SK-N-SH treated with all-trans-retinoic acid at 6 μM for 48 hours (cell line): ENCODE measurements at regions not wholly inside any gene's neighbourhood (a gene's known extent, or its start where the extent isn't known, plus 50 kb on each side); places are given as distances from the start of the nearest gene placed in this dataset.

Experiments
- ATAC-seq: fragments of 200-7000 bp; cut with Tn5 transposase; 3 replicates; pipeline ENCODE4 v1.9.1; 2020; ENCODE audit warnings: mild to moderate bottlenecking, moderate library complexity
- CREB5 ChIP-seq: fragments of 250-450 bp; sonication (Bioruptor Pico); IDR thresholded peaks from 2 replicates; pipeline ENCODE4 v1.5.1; 2020; ENCODE audit warnings: low read depth, mild to moderate bottlenecking, moderate library complexity
- CSDC2 ChIP-seq: fragments of 250-450 bp; sonication (Bioruptor Pico); IDR thresholded peaks from 2 replicates; pipeline ENCODE4 v1.5.0; 2020; ENCODE audit warnings: mild to moderate bottlenecking, moderate library complexity
- ESRRG ChIP-seq: fragments of 250-450 bp; sonication (Bioruptor Pico); IDR thresholded peaks from 2 replicates; pipeline ENCODE4 v1.6.1; 2021; ENCODE audit warnings: mild to moderate bottlenecking
- GLIS3 ChIP-seq: fragments of 250-450 bp; sonication (Bioruptor Pico); IDR thresholded peaks from 2 replicates; pipeline ENCODE4 v1.5.0; 2020; ENCODE audit warnings: mild to moderate bottlenecking, moderate library complexity
- ISL1 ChIP-seq: fragments of 250-450 bp; sonication (Bioruptor Pico); IDR thresholded peaks from 2 replicates; pipeline ENCODE4 v2.1.2; 2022; ENCODE audit warnings: mild to moderate bottlenecking, moderate library complexity
- OSR1 ChIP-seq: fragments of 250-450 bp; sonication (Bioruptor Pico); IDR thresholded peaks from 2 replicates; pipeline ENCODE4 v1.8.0; 2022; ENCODE audit warnings: moderate library complexity, mild to moderate bottlenecking, inconsistent platforms
- POU6F1 ChIP-seq: fragments of 250-450 bp; sonication (Bioruptor Pico); IDR thresholded peaks from 2 replicates; pipeline ENCODE4 v1.8.0; 2021; ENCODE audit warnings: low read depth, mild to moderate bottlenecking, moderate library complexity, borderline replicate concordance
- PPARA ChIP-seq: fragments of 250-450 bp; sonication (Bioruptor Pico); IDR thresholded peaks from 2 replicates; pipeline ENCODE4 v1.5.0; 2020; ENCODE audit warnings: mild to moderate bottlenecking, borderline replicate concordance
- RARB ChIP-seq: fragments of 250-450 bp; sonication (Bioruptor Pico); IDR thresholded peaks from 2 replicates; pipeline ENCODE4 v1.8.0; 2021; ENCODE audit warnings: mild to moderate bottlenecking, moderate library complexity
- SNAI2 ChIP-seq: fragments of 250-450 bp; sonication (Bioruptor Pico); IDR thresholded peaks from 2 replicates; pipeline ENCODE4 v1.5.0; 2020; ENCODE audit warnings: mild to moderate bottlenecking, moderate library complexity
- TOX ChIP-seq: fragments of 250-450 bp; sonication (Bioruptor Pico); IDR thresholded peaks from 2 replicates; pipeline ENCODE4 v1.8.0; 2021; ENCODE audit warnings: mild to moderate bottlenecking, moderate library complexity, borderline replicate concordance
- ZC3H10 ChIP-seq: fragments of 250-450 bp; sonication (Bioruptor Pico); IDR thresholded peaks from 2 replicates; pipeline ENCODE4 v1.5.1; 2021; ENCODE audit warnings: mild to moderate bottlenecking, moderate library complexity
- ZFP3 ChIP-seq: fragments of 250-450 bp; sonication (Bioruptor Pico); IDR thresholded peaks from 2 replicates; pipeline ENCODE4 v1.5.0; 2020; ENCODE audit warnings: mild to moderate bottlenecking, moderate library complexity
- ZFP30 ChIP-seq: fragments of 450-650 bp; formaldehyde crosslinking; IDR thresholded peaks from 2 replicates; pipeline ENCODE4 v1.5.0; 2022; ENCODE audit warnings: mild to moderate bottlenecking, moderate library complexity
- ZNF565 ChIP-seq: fragments of 450-650 bp; formaldehyde crosslinking; conservative IDR thresholded peaks from 2 replicates; pipeline ENCODE4 v1.5.0; 2020; ENCODE audit warnings: low read depth, mild to moderate bottlenecking, moderate library complexity
- ZNF70 ChIP-seq: fragments of 450-650 bp; formaldehyde crosslinking; IDR thresholded peaks from 2 replicates; pipeline ENCODE4 v1.5.0; 2020; ENCODE audit warnings: mild to moderate bottlenecking, moderate library complexity
- ZNF8 ChIP-seq: fragments of 450-650 bp; formaldehyde crosslinking; IDR thresholded peaks from 2 replicates; pipeline ENCODE4 v1.5.0; 2020; ENCODE audit warnings: mild to moderate bottlenecking, moderate library complexity
- TF ChIP-seq, protein P1 (sequence below): fragments of 250-450 bp; sonication (Bioruptor Pico); IDR thresholded peaks from 2 replicates; pipeline ENCODE4 v1.5.1; 2021; ENCODE audit warnings: mild to moderate bottlenecking, moderate library complexity

DNA sequence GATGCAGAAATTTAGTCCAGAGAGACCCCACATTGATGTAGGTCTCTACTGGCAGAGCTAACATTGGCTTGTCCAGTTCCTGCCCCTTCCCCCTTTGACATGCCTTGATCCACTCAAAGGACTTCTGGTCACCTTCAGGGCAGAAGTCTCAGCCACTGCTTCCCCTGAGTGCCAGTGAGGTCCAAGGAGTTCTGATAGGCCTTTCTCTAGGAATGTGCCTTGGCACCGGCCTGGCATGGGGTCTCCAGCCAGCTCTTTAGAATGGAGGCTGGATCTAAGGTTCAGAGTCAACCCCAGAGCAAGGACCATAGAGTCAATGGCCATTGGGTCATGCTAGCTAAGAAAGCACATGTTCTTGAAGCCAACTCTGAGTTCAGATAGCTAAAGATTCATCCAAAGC, 88.6 kb upstream of the PJA1 start (continued):
- no peak for TF ChIP-seq POU6F1 (CRISPR knock-in tag)
- TF ChIP-seq PPARA (CRISPR knock-in tag): no peak
- TF ChIP-seq, protein P1, sequence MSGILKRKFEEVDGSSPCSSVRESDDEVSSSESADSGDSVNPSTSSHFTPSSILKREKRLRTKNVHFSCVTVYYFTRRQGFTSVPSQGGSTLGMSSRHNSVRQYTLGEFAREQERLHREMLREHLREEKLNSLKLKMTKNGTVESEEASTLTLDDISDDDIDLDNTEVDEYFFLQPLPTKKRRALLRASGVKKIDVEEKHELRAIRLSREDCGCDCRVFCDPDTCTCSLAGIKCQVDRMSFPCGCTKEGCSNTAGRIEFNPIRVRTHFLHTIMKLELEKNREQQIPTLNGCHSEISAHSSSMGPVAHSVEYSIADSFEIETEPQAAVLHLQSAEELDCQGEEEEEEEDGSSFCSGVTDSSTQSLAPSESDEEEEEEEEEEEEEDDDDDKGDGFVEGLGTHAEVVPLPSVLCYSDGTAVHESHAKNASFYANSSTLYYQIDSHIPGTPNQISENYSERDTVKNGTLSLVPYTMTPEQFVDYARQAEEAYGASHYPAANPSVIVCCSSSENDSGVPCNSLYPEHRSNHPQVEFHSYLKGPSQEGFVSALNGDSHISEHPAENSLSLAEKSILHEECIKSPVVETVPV: no peak
- no peak for TF ChIP-seq ZNF8
- TF ChIP-seq ESRRG: no peak
- TF ChIP-seq, all 23 proteins: peak for 0

GRCh38 chrX:69243276-69243675, 78.0 kb upstream of the PJA1 start:
- ATAC-seq: no peak
- no peak for TF ChIP-seq POU6F1 (CRISPR knock-in tag)
- TF ChIP-seq, protein P1: no peak
- TF ChIP-seq ZFP30 (CRISPR knock-in tag): no peak
- no peak for TF ChIP-seq ZNF8
- no peak for TF ChIP-seq RARB
- no peak for TF ChIP-seq ESRRG
- TF ChIP-seq ZNF565 (CRISPR knock-in tag): no peak
- TF ChIP-seq ZC3H10 (CRISPR knock-in tag): no peak
- no peak for TF ChIP-seq TOX
- TF ChIP-seq OSR1 (CRISPR knock-in tag): no peak
- no peak for TF ChIP-seq ZFP3 (CRISPR knock-in tag)

DNA sequence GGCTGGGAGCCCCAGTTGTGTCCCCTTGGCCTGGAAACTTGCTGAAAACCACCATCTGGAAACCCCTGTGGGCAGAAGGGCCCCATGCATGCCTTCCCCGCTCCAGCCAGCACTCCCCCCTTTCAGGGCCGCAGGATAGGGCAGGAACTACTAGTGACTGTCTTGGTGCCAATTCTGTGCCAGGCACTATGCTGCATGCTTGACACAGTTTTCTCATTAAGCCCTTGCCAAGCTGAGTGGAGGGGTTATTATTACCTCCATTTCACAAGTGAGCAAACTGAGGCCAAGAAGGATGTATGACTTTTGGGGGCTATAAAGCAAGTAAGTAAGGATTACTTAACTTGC, 73.6 kb upstream of the PJA1 start:
- ATAC-seq: peak; percentile 21; the same call in 2 of the 3 replicates
- TF ChIP-seq ZNF70: no peak
- no peak for TF ChIP-seq SNAI2
- TF ChIP-seq PPARA (CRISPR knock-in tag): no peak
- TF ChIP-seq CSDC2: no peak

- ATAC-seq: peak; percentile 80
- no peak for TF ChIP-seq ZNF565 (CRISPR knock-in tag)
- no peak for TF ChIP-seq ZFP30 (CRISPR knock-in tag)
- TF ChIP-seq CREB5: no peak
- no peak for TF ChIP-seq GLIS3 (CRISPR knock-in tag)
- no peak for TF ChIP-seq ESRRG
- TF ChIP-seq ISL1: no peak
- TF ChIP-seq, protein P1: no peak
- TF ChIP-seq ZFP3 (CRISPR knock-in tag): peak; percentile 90
Observed at GRCh38 chrX:69238114-69238886, 73.0 kb upstream of the PJA1 start.
